Duodenal mucosa (tissue), 2 donors: ENCODE measurements at regions not wholly inside any gene's neighbourhood (a gene's known extent, or its start where the extent isn't known, plus 50 kb on each side); places are given as distances from the start of the nearest gene placed in this dataset.
"Not testable (repeated sequence)": the region's sequence is repeated elsewhere in the genome, so short reads cannot be mapped to it uniquely, and the experiment has no call there.

ENCODE experiments used
- H3K27ac ChIP-seq: one replicate; pipeline ENCODE4 v1.7.0; 2013; ENCODE audit warnings: low read depth, low read length
- H3K27me3 ChIP-seq, 2 donors: one replicate each; pipeline ENCODE4 v1.7.0; 2013; ENCODE audit warnings: low read length in 2 of 2, control low read depth in 1 of 2; ENCODE audit not compliant: insufficient read depth in 2 of 2, control insufficient read depth in 1 of 2
- H3K36me3 ChIP-seq, 2 donors: one replicate each; pipeline ENCODE4 v1.7.0; 2013; ENCODE audit warnings: low read length in 2 of 2, control low read depth in 1 of 2; ENCODE audit not compliant: insufficient read depth in 2 of 2, control insufficient read depth in 1 of 2
- H3K4me1 ChIP-seq, 2 donors: one replicate each; pipeline ENCODE4 v1.7.0; 2013; ENCODE audit warnings: low read length in 2 of 2, control low read depth in 1 of 2; ENCODE audit not compliant: insufficient read depth in 2 of 2, control insufficient read depth in 1 of 2
- H3K4me3 ChIP-seq, 2 donors: one replicate each; pipeline ENCODE4 v1.7.0; 2013; ENCODE audit warnings: low read length in 2 of 2, low read depth in 1 of 2
- H3K9ac ChIP-seq, 2 donors: one replicate each; pipeline ENCODE4 v1.7.0; 2013; ENCODE audit warnings: low read length in 2 of 2, low read depth in 1 of 2
- H3K9me3 ChIP-seq, 2 donors: one replicate each; pipeline ENCODE4 v1.7.0; 2013; ENCODE audit warnings: low read length in 2 of 2, control low read depth in 1 of 2; ENCODE audit not compliant: control insufficient read depth in 1 of 2

- H3K27ac ChIP-seq: not testable (repeated sequence)
These were observed 80.2 kb upstream of the CD28 start for GRCh38 chr2:203626247-203626646.

GRCh38 chr2:203626952-203627681 is 79.3 kb upstream of the CD28 start:
- Histone ChIP-seq H3K9ac (no peak overlapping the region), H3K9me3 (no peaks in the 10 kb centered on the region), H3K36me3 (no peaks in the 10 kb centered on the region), H3K27ac (no peak overlapping the region), H3K4me3 (no peak overlapping the region), H3K4me1 (peaks cover 14 to 22% of the 10 kb centered on the region in 2 donors), H3K27me3 (no peaks in the 10 kb centered on the region)

More at GRCh38 chr2:203626247-203626646, 80.2 kb upstream of the CD28 start:
- H3K4me3 ChIP-seq, H3K27me3 ChIP-seq, H3K9me3 ChIP-seq, H3K9ac ChIP-seq, H3K36me3 ChIP-seq: not testable (repeated sequence)
- peaks cover 14 to 19% of the 10 kb centered on the region in 2 donors for H3K4me1 ChIP-seq

- H3K4me1 ChIP-seq: peaks cover 14 to 22% of the 10 kb centered on the region in 2 donors
- no peaks in the 10 kb centered on the region for H3K9me3 ChIP-seq
- H3K27me3 ChIP-seq: no peaks in the 10 kb centered on the region
- H3K4me3 ChIP-seq: no peak overlapping the region
- no peaks in the 10 kb centered on the region for H3K36me3 ChIP-seq
- no peak overlapping the region for H3K27ac ChIP-seq
- no peak overlapping the region for H3K9ac ChIP-seq
These were observed 76.7 kb upstream of the CD28 start for GRCh38 chr2:203629699-203630098.

- H3K4me3 ChIP-seq: no peak overlapping the region
- H3K9me3 ChIP-seq: no peaks in the 10 kb centered on the region
- H3K9ac ChIP-seq: no peak overlapping the region
- H3K36me3 ChIP-seq: no peaks in the 10 kb centered on the region
- H3K27me3 ChIP-seq: no peaks in the 10 kb centered on the region
- peaks cover 10 to 17% of the 10 kb centered on the region in 2 donors for H3K4me1 ChIP-seq
- H3K27ac ChIP-seq: no peak overlapping the region
These were observed 75.2 kb upstream of the CD28 start for GRCh38 chr2:203631068-203631757.

GRCh38 chr2:203636588-203637470 is 69.6 kb upstream of the CD28 start:
- no peaks in the 10 kb centered on the region for H3K36me3 ChIP-seq
- no peak overlapping the region for H3K9ac ChIP-seq
- peaks cover 15 to 18% of the 10 kb centered on the region in 2 donors for H3K4me1 ChIP-seq
- no peak overlapping the region for H3K27ac ChIP-seq
- no peaks in the 10 kb centered on the region for H3K9me3 ChIP-seq
- H3K4me3 ChIP-seq: no peak overlapping the region
- no peaks in the 10 kb centered on the region for H3K27me3 ChIP-seq

GRCh38 chr2:203637471-203638167 is 68.8 kb upstream of the CD28 start:
- H3K27ac ChIP-seq: no peak overlapping the region
- no peak overlapping the region for H3K4me3 ChIP-seq
- H3K4me1 ChIP-seq: peaks cover 15 to 18% of the 10 kb centered on the region in 2 donors
- no peaks in the 10 kb centered on the region for H3K9me3 ChIP-seq
- H3K27me3 ChIP-seq: no peaks in the 10 kb centered on the region
- H3K36me3 ChIP-seq: no peaks in the 10 kb centered on the region
- H3K9ac ChIP-seq: no peak overlapping the region

GRCh38 chr2:203641865-203642264 is 64.6 kb upstream of the CD28 start:
- not testable (repeated sequence) for H3K27ac ChIP-seq, H3K36me3 ChIP-seq, H3K9me3 ChIP-seq, H3K9ac ChIP-seq, H3K4me3 ChIP-seq, H3K27me3 ChIP-seq
- peaks cover 12 to 15% of the 10 kb centered on the region in 2 donors for H3K4me1 ChIP-seq

- not testable (repeated sequence) for H3K4me1 ChIP-seq, H3K4me3 ChIP-seq, H3K36me3 ChIP-seq, H3K9me3 ChIP-seq, H3K27ac ChIP-seq, H3K27me3 ChIP-seq, H3K9ac ChIP-seq
These were observed 63.6 kb upstream of the CD28 start for GRCh38 chr2:203642841-203643240.

- no peaks in the 10 kb centered on the region for H3K36me3 ChIP-seq
- no peak overlapping the region for H3K9ac ChIP-seq
- no peaks in the 10 kb centered on the region for H3K27me3 ChIP-seq
- peaks cover 19 to 25% of the 10 kb centered on the region in 2 donors for H3K4me1 ChIP-seq
- H3K27ac ChIP-seq: no peak overlapping the region
- H3K9me3 ChIP-seq: no peaks in the 10 kb centered on the region
- H3K4me3 ChIP-seq: no peak overlapping the region
These were observed 60.6 kb upstream of the CD28 start for GRCh38 chr2:203645831-203646230.
